GM18502 (cell line): ENCODE measurements at regions not wholly inside any gene's neighbourhood (a gene's known extent, or its start where the extent isn't known, plus 50 kb on each side); places are given as distances from the start of the nearest gene placed in this dataset.

Experiments
- ATAC-seq: cut with Tn5 transposase; IDR thresholded peaks from one replicate; pipeline ENCODE4 v1.9.1; 2021; ENCODE audit warnings: mild to moderate bottlenecking; ENCODE audit not compliant: unreplicated experiment, poor library complexity

DNA sequence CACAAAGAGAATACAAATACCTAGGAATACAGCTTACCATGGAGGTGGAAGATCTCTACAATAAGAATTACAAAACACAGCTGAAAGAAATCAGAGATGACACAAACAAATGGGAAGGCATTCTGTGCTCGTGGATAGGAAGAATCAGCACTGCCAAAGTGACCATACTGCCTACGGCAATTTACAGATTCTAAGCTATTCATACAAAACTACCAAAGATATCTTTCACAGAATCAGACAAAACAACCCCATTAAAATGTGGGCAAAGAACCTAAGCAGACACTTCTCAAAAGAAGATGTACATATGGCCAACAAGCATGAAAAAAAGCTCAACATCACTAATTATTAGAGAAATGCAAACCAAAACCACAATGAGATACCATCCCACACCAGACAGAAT is 133.2 kb upstream of the SSTR4 start:
- ATAC-seq, result no peak

DNA sequence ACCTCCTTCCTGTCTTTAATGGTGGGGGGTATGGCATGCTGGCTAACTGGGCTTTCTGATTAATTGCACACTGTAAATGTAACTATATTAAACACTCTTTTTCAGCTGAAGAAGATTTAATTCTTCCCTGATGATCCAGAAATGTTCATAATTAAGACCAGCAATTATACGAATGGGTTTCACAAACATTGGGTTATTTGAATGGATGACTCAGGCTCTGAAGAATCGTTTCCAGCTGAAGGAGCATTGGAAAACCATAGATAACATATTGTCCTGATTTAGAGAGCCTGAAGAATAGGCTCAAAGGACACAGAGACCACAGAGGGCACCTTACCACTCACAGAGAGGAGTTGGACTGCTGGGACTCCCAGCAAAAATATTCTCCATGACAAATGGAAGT is 130.7 kb upstream of the SSTR4 start:
- no peak for ATAC-seq

DNA sequence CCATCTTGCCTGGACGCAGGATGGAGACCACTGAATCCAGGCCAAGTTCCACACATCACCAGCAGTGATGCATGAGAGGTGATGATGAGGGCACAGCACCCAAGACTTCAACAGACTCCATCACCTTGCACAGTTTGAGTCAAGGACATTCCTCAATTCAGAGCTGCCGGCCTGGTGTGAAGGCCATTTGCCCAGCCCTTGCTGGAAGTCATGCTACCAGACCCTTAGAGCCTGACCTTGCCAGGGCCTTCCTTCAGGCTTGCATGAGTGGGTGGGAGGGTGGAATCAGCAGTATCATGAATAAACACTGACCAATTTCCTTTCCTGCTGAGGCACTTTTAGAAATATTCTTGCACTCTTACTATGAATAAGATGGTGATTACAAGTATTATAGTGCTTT is 130.2 kb upstream of the SSTR4 start:
- ATAC-seq, result no peak

DNA sequence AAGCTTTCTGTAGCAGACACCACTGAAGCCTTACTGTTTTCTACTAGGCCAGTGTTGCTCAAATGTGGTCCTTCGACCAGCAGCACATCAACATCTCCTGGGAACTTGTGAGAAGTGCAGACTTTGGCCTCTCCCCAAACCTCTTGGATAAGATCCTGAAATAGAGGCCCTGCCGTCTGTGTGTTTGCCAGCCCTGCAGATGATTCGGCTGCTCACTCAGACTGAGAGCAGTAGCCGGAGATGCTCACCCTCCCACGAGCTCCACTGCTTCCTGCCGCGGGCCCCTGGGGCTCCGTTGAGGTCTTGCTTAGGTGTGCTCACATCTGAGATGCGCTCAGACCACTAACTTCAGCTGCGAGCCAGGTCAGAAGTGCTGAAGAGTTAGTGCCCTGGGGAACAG is 129.5 kb upstream of the SSTR4 start:
- no peak for ATAC-seq

DNA sequence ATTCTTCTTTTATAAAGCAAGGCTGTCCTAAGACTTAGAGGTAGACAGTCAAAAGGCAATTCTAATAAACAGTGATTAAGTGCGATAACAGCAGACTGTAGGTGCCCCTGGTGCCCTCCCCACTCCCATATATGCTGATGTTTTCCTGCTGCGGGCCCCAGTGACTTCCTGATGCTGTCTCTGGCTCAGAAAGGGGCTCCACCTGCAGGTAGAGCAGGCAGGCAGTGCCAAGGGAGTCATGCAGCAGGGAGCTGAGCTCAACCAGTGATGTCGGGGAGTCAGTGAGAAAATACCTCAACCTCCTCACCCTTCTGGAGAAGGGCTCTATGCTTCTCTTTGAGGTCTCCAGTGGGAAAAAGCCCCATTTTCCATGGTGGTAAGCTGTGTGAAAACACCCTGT is 126.7 kb upstream of the SSTR4 start:
- no peak for ATAC-seq

DNA sequence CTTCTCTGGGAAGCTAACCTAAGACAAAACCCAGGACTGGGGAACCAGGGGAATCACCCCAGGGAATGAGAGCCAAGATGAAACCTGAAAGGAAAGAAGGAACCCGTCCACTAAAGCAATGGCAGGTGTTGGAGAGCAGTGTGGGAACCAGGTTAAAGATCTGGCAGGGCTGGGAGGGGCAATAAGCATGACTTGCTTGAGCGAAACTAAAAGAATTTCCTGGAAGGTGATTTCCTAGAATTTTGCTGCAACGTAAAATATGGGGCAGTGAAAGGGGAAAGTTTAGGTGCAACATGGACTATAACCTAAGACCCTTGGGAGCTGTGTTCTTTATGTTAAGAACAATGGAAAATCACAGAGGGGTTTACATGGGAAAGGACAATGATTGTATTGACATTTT is 126.2 kb upstream of the SSTR4 start:
- no peak for ATAC-seq

DNA sequence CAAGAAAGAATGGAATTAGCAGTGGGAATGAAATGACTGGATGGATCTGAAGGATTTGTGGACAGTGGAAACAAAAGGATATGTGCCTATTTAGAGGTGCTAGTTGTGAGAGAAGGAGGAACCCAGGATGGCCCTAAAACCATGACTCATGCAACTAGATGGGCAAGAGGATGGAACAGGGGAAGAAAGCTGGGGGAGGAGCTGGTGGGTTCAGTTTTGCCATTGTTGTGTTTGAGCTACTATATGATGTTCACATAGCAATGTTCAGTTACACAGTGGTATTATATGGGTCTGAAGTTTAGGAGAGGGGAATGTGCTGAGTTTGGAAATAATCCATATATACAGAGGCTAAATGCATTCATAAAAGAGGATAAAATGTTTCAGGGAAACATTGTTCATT is 125.7 kb upstream of the SSTR4 start:
- no peak for ATAC-seq

DNA sequence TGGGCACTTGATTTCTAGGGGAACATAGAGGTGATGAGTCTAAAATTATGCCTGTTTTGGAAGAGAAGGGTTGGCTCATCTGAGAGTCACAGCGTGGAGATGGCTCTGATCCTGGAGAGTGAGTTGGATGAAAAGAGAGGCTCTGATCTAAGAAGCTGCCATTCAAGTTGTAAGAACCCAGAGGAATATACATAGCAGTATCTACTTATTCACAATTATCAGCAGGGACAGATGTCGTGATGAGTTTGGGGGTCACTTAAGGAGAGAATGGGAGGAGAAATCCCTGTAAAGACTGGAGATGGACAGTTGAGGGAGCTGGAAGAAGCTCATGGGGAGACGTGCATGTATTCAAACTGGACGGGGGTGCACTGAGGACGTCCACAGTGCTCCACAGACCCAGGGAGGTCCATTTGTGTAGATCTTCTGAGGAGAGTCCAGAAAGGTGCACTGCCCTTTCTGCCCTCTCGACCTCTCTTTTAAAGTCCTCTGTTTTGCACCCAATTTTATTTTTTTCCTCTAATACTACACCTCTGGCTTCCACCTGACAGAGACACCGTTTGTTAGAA is 124.7 kb upstream of the SSTR4 start:
- no peak for ATAC-seq

DNA sequence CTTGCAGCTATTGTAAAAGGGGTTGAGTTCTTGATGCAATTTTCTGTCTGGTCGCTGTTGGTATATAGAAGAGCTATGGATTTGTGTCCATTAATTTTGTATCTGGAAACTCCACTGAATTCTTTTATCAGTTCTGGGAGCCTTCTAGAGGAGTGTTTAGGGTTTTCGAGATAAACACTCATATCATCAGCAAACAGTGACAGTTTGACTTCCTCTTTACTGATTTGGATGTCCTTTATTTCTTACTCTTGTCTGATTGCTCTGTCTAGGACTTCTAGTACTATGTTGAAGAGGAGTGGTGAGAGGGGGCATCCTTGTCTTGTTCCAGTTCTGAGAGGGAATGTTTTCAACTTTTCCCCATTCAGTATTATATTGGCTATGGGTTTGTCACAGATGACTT is 120.8 kb upstream of the SSTR4 start:
- no peak for ATAC-seq

DNA sequence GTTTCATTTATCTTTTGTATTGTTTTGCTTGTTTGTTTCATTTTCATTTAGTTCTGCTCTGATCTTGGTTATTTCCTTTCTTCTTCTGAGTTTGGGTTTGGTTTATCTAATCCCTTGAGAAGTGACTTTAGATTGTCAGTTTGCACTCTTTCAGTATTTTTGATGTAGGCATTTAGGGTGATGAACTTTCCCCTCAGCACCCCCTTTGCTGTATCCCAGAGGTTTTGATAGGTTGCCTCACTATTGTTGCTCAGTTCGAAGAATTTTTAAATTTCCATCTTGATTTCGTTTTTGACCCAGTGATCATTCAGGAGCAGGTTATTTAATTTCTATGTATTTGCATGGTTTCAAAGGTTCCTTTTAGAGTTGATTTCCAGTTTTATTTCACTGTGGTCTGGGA is 119.6 kb upstream of the SSTR4 start:
- no peak for ATAC-seq

DNA sequence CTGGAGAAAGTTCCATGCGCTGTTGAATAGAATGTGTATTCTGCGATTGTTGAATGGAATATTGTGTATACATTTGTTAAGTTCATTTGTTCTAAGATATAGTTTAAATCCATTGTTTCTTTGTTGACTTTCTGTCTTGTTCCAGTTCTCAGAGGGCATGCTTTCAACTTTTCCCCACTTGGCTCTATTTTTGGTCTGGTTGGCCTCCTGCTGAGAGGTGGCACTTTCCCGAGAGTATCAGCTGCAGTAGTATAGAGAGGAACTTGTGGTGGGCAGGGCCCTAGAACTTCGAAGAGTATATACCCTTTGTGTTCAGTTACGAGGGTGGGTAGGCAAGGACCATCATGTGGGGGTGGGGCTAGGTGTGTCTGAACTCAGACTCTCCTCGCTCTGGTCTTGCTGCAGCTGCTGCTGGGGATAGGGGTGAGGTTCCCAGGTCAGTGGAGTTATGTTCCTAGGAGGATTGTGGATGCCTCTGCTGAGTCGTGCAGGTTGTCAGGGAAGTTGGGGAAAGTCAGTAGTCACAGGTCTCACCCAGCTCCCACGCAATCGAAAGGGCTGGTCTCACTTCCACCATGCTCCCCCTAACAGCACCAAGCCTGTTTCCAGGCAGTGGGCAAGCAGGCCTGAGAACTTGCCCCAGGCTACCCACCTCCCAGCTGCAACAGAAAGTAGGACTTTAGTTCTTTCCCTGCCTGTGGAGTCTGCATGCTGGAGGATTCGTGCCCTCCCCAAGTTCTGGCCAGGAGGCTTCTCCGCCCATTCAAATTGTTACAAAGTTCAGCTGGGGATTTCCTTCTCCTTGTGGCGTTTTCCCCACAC is 118.9 kb upstream of the SSTR4 start:
- ATAC-seq, result no peak

DNA sequence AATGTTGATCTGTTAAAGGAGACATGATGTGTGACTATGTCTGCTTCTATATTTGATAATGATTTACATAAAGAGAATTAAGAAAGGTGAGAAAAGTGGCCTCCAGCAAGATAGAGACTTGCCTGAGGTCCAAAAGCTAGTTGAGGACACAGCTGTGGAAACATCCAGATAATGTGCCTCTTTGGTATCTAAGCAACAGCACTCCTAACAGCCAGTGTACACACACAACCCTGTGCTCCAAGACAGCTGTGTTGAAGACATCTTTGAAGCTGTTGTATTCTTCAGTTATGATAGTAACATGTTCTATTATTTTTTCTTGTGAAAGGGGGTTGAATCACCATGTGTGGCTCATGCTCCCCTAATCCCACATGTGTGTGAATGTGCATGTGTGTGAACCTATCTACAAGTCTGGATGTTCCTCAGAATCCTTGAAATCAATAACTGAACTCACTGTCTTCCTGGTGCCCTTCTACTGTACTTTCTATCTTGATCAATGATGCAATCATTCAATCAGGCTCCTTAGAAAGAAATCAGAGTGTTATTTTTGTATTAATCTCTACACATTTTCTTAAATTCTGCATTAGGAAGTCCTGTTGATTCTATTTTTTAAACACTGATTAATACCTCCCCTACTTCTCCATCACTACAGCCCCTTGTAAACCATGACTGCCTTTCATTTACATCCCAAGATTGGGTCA is 116.7 kb upstream of the SSTR4 start:
- no peak for ATAC-seq

DNA sequence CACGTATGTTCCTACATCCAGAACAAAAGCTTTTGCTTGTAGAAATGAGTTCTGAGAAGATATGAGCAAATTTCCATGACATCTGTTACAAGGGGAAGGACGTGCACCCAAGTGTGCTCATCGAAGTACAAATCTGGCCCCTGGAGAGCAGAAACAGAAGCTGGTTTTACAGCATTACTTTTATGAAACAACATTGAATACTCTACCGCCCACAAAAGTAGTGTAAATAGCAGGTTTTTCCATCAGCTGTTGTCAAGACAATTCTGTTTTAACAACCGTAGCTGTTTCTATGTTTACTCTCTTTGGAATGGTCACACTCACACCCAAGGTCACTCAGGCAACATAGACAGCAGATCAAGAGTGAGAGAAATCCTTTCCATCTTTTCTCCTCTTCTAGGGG is 114.2 kb upstream of the SSTR4 start:
- ATAC-seq, result no peak

DNA sequence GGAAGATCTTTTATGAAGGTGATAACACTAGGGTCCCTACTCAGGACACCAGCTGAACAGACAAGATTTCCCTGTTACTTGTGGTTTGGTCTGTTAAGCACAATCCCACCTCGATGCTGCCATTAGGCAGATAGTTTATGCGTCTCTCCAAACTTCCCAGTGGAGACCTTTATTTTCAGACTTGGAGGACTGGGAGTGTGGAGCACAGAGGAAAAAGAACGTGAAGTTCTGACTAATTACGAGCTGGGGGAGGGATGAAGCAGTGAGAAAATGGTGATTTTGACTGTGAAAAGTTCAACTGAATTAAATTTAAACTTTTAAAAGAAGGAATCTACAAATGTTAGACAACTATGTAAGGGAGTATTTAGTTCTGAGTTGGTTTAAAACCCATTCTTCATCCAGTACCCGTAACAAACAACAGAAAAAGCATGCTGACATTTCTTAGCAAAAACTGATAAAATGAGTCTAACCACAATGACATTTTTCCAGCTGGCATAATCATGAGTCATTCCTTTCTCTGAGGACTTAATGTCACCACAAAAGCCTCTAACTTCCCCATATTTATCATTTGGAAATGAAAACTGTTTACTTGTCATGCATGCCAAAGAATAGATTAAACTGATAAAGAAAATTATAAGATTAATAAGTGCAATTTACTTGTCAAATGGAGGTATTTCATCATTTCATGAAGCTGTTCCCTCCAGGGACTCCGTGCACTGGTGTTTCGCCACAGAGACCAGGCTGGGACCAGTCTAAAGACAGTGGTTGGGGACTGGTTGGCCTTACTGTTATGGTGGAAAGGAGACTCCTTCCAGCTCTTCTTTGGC is 113.3 kb upstream of the SSTR4 start:
- ATAC-seq, result no peak

DNA sequence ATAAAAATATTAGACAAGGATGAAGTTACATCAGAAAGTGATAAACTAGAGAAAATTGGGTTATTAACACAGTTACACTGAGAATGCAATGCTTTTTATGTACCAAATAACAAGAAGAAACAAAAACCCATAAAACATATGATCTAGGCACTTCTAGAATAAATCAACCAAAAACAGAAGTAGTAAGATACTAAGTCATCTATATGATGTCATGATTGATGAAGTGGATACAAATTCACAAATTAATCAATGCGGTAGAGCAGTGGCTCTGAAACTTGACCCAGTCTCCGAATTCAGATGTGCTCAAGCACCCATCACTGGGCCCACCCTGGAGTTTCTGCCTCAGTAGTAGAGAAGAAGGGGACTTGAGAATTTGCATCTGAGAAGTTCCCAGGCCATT is 112.1 kb upstream of the SSTR4 start:
- no peak for ATAC-seq

DNA sequence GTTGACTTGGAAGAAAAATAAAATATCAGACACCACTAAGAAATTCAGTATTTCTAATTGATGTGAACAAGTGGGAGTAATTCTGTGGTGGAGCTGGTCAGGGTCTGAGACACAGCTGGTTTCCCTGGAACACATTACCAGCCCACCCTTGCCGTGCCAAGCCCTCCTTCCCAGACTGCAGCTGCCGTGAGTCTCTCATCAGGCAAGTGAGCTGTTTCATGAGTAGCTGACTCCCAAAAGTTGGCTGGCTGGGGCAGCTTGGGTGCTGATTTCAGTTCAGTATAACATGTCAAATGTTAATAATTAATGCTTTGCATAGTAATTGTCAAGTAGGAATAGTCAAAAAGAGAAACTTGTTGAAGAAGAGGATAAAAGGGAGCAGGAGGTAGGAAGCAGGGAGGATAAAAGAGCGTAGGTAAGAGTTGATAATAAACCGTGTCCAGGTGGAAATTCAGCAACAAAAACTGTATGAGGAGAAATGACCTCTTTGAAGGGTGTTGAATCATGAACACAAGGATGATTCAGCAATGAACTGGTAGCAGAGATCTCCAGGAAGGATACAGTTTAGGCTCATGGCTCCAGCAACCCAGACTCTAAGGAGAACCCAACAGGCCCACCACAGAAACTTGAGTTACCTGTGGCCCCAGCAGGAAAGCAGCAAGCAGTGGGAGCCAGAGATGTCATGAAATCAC is 110.9 kb upstream of the SSTR4 start:
- ATAC-seq, result no peak

DNA sequence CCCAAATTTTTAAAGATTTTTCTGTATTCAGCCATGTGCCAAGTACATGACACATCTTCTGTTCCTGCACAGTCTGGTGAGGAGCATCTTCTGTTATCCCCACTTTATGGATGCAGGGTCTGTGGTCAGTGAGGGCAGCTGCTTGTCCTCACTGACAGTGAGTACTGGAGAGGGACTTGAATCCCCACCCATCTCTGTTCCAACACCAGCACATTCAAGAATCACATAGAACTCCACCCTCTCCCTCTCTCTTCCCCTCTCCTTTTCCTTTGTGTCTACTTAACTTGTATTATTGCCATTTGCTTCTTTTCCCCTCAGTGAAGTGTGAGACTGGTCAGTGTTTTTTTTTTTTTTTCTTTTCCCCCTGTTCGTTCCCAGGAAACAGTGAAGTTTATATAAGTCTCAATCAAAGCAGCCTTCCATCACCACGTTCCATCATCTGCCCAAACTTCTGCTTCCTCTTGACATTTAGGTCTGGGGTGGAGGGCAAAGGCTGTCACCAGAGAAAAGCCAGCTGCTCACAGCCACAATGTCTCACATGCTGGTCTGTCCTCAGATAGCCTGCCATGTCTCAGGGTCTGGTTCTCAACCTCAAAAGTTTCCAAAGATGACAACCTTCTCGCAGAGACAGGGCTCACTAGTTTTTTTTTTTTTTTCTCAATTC is 110.0 kb upstream of the SSTR4 start:
- no peak for ATAC-seq

DNA sequence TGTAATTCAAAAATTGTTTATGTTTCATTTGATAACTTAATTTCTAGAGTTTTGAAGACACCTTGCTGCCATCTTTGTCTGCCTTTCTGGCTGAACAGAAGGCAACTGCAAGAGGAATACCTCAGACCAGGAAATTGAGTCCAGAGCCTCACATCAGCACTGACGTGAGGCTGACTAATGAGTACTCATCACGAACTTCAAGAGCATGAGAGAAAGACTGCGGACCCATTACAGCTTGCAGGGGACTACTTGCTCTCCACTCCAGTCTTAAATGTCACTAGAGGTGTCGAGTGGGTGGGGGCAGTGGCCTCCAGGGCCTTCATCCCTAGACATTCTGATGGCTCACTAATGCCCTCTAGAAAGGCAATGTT is 109.5 kb upstream of the SSTR4 start:
- no peak for ATAC-seq

DNA sequence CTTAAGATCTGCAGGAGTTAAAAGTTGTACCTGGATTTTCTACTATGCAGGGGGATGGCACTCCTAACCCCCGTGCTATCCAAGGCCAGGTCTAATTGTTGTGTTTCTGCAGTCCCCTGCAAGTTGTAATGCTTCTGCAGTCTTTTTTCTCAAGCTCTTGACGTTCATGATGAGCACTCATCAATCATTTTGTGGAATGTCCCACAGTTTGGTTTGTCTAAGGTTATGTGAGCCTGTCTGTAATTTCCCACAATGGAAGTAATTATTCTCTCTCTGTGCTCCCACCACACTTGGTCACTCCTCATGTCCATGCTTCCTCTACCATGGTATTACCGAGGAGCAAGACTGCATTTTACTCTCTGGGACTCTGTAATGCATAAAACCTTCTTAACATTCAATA is 107.6 kb upstream of the SSTR4 start:
- ATAC-seq, result no peak

DNA sequence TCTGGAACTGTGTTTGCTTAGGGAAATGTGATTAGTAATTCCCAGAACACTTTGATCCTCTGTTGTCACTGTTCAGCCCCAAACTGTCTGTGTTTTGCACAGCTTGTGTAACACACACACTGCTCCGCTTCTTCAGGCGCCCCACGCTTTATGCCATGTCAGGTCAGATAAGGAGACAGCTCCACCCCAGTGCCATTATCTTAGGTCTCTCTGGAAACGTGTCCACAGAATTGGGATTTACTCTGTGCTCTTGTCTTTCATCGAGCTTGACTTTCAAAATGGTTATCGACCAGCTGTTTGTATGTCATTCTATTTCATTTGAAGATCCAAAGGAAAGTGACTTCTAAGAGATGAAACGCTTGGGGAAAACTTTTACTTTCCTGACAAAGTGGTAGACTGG is 106.4 kb upstream of the SSTR4 start:
- no peak for ATAC-seq
